Nephron (organoid): ENCODE measurements at regions not wholly inside any gene's neighbourhood (a gene's known extent, or its start where the extent isn't known, plus 50 kb on each side); places are given as distances from the start of the nearest gene placed in this dataset.

Source experiments
- H3K27ac Mint-ChIP-seq, 3 experiments: 2 replicates each; pipeline ENCODE4 v1.8.0; 2020; ENCODE audit warnings: mixed read lengths in 3 of 3, mild to moderate bottlenecking in 2 of 3, moderate library complexity in 1 of 3
- H3K27me3 Mint-ChIP-seq: 2 replicates; pipeline ENCODE4 v1.8.0; 2021; ENCODE audit warnings: low read depth, mild to moderate bottlenecking, moderate library complexity, mixed read lengths
- H3K36me3 Mint-ChIP-seq: 2 replicates; pipeline ENCODE4 v1.8.0; 2020; ENCODE audit warnings: low read depth, mixed read lengths
- H3K4me1 Mint-ChIP-seq: 2 replicates; pipeline ENCODE4 v1.8.0; 2020; ENCODE audit warnings: mixed read lengths
- H3K4me3 Mint-ChIP-seq, 3 experiments: 2 replicates each; pipeline ENCODE4 v1.8.0; 2020; ENCODE audit warnings: mild to moderate bottlenecking in 3 of 3, mixed read lengths in 3 of 3, moderate library complexity in 2 of 3
- H3K9me3 Mint-ChIP-seq: 2 replicates; pipeline ENCODE4 v1.8.0; 2020; ENCODE audit warnings: mixed read lengths
- CTCF ChIP-seq, 3 experiments: fragments of 200-600 bp; sonication (generic); IDR thresholded peaks; one replicate each; pipeline ENCODE4 v1.5.0; 2021; ENCODE audit warnings: antibody characterized with exemption in 3 of 3; ENCODE audit not compliant: unreplicated experiment in 3 of 3

DNA sequence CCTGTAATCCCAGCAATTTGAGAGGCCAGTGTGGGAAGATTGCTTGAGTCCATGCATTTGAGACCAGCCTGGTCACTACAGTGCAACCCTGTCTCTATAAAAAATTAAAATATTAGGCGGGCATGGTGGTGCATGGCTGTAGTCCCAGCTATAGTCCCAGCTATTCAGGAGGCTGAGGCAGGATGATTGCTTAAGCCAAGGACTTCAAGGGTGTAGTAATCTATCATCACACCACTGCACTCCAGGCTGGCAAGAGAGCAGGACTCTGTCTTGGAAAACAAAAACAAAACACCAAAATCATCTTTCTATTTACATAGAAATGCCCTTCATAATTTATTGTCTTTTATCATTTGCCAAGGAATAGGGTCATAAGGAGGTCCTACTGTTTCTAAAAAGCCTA is 1274.1 kb upstream of the NCAM2 start:
- Mint-ChIP-seq H3K9me3 (peaks cover 4% of the 10 kb centered on the region), H3K27ac (no peak overlapping the region), H3K4me3 (no peak overlapping the region), H3K27me3 (no peaks in the 10 kb centered on the region), H3K36me3 (no peaks in the 10 kb centered on the region), H3K4me1 (no peaks in the 10 kb centered on the region)
- TF ChIP-seq CTCF (IDR thresholded peaks at IDR 0.05; ENCODE audit: unreplicated experiment in 3 of 3): no peak

DNA sequence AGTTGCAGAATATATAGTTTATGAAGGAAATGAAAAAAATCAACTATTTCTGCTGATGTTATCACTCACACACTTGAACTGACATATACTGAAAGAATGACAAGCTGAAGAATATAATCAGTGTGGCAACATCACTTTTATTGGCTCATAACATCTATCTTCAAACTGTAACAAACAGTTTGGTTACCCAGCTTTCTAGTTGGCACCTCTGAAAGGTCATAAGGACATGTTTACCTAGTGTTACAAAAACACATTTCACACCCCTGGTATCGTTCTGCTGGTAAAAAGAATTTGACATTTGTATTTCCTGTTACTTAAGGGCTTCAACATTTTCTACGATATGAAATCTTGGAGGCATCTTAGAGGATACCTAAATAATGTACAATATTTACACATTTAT is 1267.0 kb upstream of the NCAM2 start:
- H3K27me3 Mint-ChIP-seq: no peaks in the 10 kb centered on the region
- H3K27ac Mint-ChIP-seq: no peak overlapping the region
- no peaks in the 10 kb centered on the region for H3K36me3 Mint-ChIP-seq
- H3K4me3 Mint-ChIP-seq: no peak overlapping the region
- H3K9me3 Mint-ChIP-seq: no peaks in the 10 kb centered on the region
- no peaks in the 10 kb centered on the region for H3K4me1 Mint-ChIP-seq
- TF ChIP-seq CTCF (IDR thresholded peaks at IDR 0.05; ENCODE audit: unreplicated experiment in 3 of 3): no peak

DNA sequence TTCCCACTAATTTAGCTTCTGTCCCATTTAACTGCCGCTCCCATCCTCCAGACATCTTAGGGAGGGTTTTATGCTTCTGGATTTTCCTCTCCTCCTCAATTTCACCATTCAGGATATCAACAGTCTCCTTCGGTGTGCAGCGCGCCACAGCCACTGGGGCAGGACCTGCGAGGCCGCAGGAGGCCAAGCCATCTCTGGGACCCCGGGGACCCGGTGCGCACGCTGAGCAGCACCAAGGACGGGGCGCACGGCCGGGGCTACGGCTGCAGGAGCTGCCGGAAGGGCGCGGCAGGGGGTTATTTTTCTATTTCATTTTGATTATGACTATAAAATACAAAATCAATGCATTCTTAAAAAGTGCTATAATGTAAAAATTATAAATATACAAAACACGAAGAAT is 1238.4 kb upstream of the NCAM2 start:
- Mint-ChIP-seq H3K36me3 (no peaks in the 10 kb centered on the region), H3K27ac (no peak overlapping the region), H3K27me3 (no peaks in the 10 kb centered on the region), H3K4me1 (no peaks in the 10 kb centered on the region), H3K4me3 (no peak overlapping the region), H3K9me3 (no peaks in the 10 kb centered on the region)
- TF ChIP-seq CTCF (IDR thresholded peaks at IDR 0.05; ENCODE audit: unreplicated experiment in 3 of 3): no peak

DNA sequence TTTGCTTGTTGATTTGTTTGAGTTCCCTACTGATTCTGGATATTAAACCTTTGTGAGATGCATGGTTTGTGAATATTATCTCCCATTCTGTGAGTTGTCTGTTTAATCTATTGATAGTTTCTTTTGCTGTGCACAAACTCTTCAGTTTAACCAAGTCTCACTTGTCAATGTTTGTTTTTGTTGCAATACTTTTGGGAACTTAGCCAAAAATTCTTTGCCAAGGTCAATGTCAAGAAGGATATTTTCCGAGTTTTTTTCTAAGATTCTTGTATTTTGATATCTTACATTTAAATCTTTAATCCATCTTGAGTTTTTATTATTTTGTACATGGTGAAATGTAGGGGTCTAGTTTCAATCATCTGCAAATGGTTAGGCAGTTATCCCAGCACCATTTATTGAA is 1230.7 kb upstream of the NCAM2 start:
- no peak overlapping the region for H3K4me3 Mint-ChIP-seq
- no peak overlapping the region for H3K27ac Mint-ChIP-seq
- no peak for TF ChIP-seq CTCF (IDR thresholded peaks at IDR 0.05; ENCODE audit: unreplicated experiment in 3 of 3)
- H3K4me1 Mint-ChIP-seq: no peaks in the 10 kb centered on the region
- H3K9me3 Mint-ChIP-seq: no peaks in the 10 kb centered on the region
- H3K36me3 Mint-ChIP-seq: no peaks in the 10 kb centered on the region
- H3K27me3 Mint-ChIP-seq: no peaks in the 10 kb centered on the region

GRCh38 chr21:19771881-19772280 is 1226.3 kb upstream of the NCAM2 start:
- TF ChIP-seq CTCF (IDR thresholded peaks at IDR 0.05; ENCODE audit: unreplicated experiment in 3 of 3): no peak
- Mint-ChIP-seq H3K4me1 (no peaks in the 10 kb centered on the region), H3K4me3 (no peak overlapping the region), H3K27me3 (no peaks in the 10 kb centered on the region), H3K27ac (no peak overlapping the region), H3K36me3 (no peaks in the 10 kb centered on the region), H3K9me3 (no peaks in the 10 kb centered on the region)

DNA sequence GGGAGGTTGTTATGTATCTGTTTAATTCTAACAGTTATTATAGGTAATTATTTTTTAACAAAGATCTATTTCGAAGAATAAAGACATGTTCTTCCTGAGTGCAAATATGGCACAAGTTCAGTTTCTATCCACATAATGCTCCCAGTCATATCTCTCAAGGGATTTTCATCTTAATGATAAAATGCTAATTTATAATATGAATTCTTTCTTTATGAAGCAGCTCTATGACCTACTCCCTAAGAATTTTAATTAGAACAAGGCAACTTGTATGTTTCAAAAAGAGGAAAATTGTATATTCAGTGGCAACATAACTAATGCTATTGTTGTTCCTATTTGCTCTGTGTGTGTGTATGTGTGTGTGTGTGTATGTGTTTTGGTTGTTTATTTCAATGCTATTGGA is 1222.1 kb upstream of the NCAM2 start:
- no peak overlapping the region for H3K27ac Mint-ChIP-seq

More for the DNA sequence above, 1222.1 kb upstream of the NCAM2 start:
- Mint-ChIP-seq H3K9me3 (peaks cover 4% of the 10 kb centered on the region), H3K4me3 (no peak overlapping the region), H3K36me3 (no peaks in the 10 kb centered on the region), H3K27me3 (no peaks in the 10 kb centered on the region), H3K4me1 (no peaks in the 10 kb centered on the region)
- TF ChIP-seq CTCF (IDR thresholded peaks at IDR 0.05; ENCODE audit: unreplicated experiment in 3 of 3): no peak
